OCI-LY7 (cell line): ENCODE measurements at regions not wholly inside any gene's neighbourhood (a gene's known extent, or its start where the extent isn't known, plus 50 kb on each side); places are given as distances from the start of the nearest gene placed in this dataset.

ENCODE experiments used
- EZH2phosphoT487 ChIP-seq: fragments of 200-600 bp; sonication (generic); IDR thresholded peaks from 2 replicates; pipeline ENCODE4 v1.6.1; 2018; ENCODE audit warnings: low read depth, borderline replicate concordance, mild to moderate bottlenecking, mixed run types, antibody characterized with exemption, low read length, moderate library complexity, mixed read lengths
- TF ChIP-seq, protein P1 (sequence below): fragments of 200-600 bp; sonication (generic); conservative IDR thresholded peaks from 2 replicates; pipeline ENCODE4 v1.5.1; 2014; ENCODE audit warnings: mild to moderate bottlenecking, antibody characterized with exemption, low read length, moderate library complexity, mixed read lengths

DNA sequence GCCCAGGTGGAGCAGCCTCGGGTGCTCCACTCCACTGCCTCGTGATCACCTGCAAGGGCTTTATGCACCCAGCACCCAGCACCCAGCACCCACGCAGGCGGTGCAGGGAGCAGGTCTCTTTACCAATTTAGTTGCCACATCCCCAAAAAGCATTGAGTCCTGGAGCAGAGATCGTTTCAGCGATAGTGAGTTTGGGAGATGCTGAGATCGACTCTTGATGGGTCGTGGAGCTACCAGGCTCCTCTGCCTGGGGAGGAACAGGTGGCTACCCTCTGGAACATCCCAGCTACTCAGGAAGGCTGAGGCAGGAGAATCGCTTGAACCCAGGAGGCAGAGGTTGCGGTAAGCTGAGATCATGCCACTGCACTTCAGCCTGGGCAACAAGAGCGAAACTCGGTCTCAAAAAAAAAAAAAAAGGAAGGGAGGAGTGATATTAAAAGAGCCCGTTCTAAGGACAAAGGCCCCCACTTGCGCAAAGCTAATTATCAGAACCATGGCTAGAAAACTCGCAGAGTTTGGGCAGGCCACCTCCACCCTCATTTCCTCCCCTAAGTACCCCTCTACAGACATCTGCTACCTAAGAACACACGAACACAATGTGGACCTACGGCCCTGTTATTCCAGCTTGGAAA lies 106.5 kb upstream of the SLC45A1 start:
- no peak for TF ChIP-seq EZH2phosphoT487
- TF ChIP-seq, protein P1, sequence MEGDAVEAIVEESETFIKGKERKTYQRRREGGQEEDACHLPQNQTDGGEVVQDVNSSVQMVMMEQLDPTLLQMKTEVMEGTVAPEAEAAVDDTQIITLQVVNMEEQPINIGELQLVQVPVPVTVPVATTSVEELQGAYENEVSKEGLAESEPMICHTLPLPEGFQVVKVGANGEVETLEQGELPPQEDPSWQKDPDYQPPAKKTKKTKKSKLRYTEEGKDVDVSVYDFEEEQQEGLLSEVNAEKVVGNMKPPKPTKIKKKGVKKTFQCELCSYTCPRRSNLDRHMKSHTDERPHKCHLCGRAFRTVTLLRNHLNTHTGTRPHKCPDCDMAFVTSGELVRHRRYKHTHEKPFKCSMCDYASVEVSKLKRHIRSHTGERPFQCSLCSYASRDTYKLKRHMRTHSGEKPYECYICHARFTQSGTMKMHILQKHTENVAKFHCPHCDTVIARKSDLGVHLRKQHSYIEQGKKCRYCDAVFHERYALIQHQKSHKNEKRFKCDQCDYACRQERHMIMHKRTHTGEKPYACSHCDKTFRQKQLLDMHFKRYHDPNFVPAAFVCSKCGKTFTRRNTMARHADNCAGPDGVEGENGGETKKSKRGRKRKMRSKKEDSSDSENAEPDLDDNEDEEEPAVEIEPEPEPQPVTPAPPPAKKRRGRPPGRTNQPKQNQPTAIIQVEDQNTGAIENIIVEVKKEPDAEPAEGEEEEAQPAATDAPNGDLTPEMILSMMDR = no peak
